HCT116 (cell line): ENCODE measurements at regions not wholly inside any gene's neighbourhood (a gene's known extent, or its start where the extent isn't known, plus 50 kb on each side); places are given as distances from the start of the nearest gene placed in this dataset.
"Not testable (repeated sequence)": the region's sequence is repeated elsewhere in the genome, so short reads cannot be mapped to it uniquely, and the experiment has no call there.

Experiments used
- ATAC-seq: fragments of 200-7000 bp; cut with Tn5 transposase; 2 replicates; pipeline ENCODE4 v1.9.1; 2020; ENCODE audit warnings: mild to moderate bottlenecking, moderate library complexity
- BruUV-seq: library from RNA; stranded (reverse); fragments of 400-500 nt; replicated peaks from 2 replicates; lab custom pipeline; 2021; lab: Mats Ljungman, UMichigan
- CTCF ChIA-PET: fragments of 300-600 bp; sonication (Branson Sonifier 250); formaldehyde crosslinking; loops from one replicate; lab custom pipeline; 2021; ENCODE audit warnings: antibody characterized with exemption; lab: Charles Lee
- POLR2A ChIA-PET: fragments of 300-600, 350-600 bp; sonication (Branson Sonifier 250); formaldehyde crosslinking; loops from one replicate; lab custom pipeline; 2021; ENCODE audit warnings: antibody characterized with exemption; lab: Charles Lee
- RAD21 ChIA-PET, 2 experiments: fragments of 300-600 bp; sonication (Branson Sonifier 250); formaldehyde crosslinking; loops; one replicate each; lab custom pipeline; 2023; ENCODE audit warnings: low total read pairs in 2 of 2; ENCODE audit not compliant: uncharacterized antibody in 2 of 2, unreplicated experiment in 2 of 2, low non-redundant PET in 1 of 2; lab: Charles Lee
- DNase-seq: peaks from one replicate; pipeline ENCODE4 v3.0.0-alpha.2; 2010; ENCODE audit warnings: low read depth, low spot score
- H2AFZ ChIP-seq: fragments of 200-600 bp; shearing (Covaris generic), sonication (generic); 2 replicates; pipeline ENCODE4 v1.6.1; 2017; ENCODE audit warnings: low read depth, mixed run types, mixed read lengths, antibody characterized with exemption, low read length; ENCODE audit not compliant: poor library complexity, severe bottlenecking
- H3K27ac ChIP-seq: 2 replicates; pipeline ENCODE4 v1.5.1; 2012; ENCODE audit warnings: low read depth, low read length
- H3K27me3 ChIP-seq: fragments of 200-600 bp; sonication (generic); 2 replicates; pipeline ENCODE4 v1.6.1; 2016; ENCODE audit warnings: mixed run types, low read length, mixed read lengths; ENCODE audit not compliant: insufficient read depth
- H3K36me3 ChIP-seq, 2 experiments: fragments of 200-500 bp in 1 of 2; fragments of 200-600 bp in 1 of 2; sonication (Bioruptor generic) in 1 of 2; sonication (generic) in 1 of 2; 2 replicates each; pipeline versions ENCODE4 v1.5.1 to v1.6.1; 2014 to 2016; ENCODE audit warnings: low read length in 2 of 2, inconsistent platforms in 1 of 2, mixed read lengths in 1 of 2, mixed run types in 1 of 2; ENCODE audit not compliant: insufficient read depth in 2 of 2, control insufficient read depth in 1 of 2
- H3K4me1 ChIP-seq, 2 experiments: fragments of 200-600 bp in 1 of 2; sonication (generic) in 1 of 2; 2 replicates each; pipeline versions ENCODE4 v1.5.1 to v1.6.1; 2012 to 2017; ENCODE audit warnings: low read length in 2 of 2, inconsistent platforms in 1 of 2, mild to moderate bottlenecking in 1 of 2, mixed read lengths in 1 of 2, mixed run types in 1 of 2, moderate library complexity in 1 of 2; ENCODE audit not compliant: insufficient read depth in 2 of 2, control insufficient read depth in 1 of 2
- H3K4me2 ChIP-seq: fragments of 200-600 bp; sonication (generic); 2 replicates; pipeline ENCODE4 v1.6.1; 2017; ENCODE audit warnings: mixed run types, low read length, mixed read lengths
- H3K4me3 ChIP-seq, 2 experiments: fragments of 200-600 bp in 1 of 2; sonication (generic) in 1 of 2; replicated peaks in 1 of 2; 2 replicates each; pipeline ENCODE4 v1.5.1; 2011 to 2016; ENCODE audit warnings: low read length in 2 of 2, control low read depth in 1 of 2, low read depth in 1 of 2, mild to moderate bottlenecking in 1 of 2, mixed read lengths in 1 of 2, mixed run types in 1 of 2
- H3K79me2 ChIP-seq: fragments of 200-600 bp; sonication (generic); 2 replicates; pipeline ENCODE4 v1.6.1; 2017; ENCODE audit warnings: mild to moderate bottlenecking, mixed run types, low read length, moderate library complexity, mixed read lengths; ENCODE audit not compliant: insufficient read depth
- H3K9ac ChIP-seq: fragments of 200-600 bp; sonication (generic); 2 replicates; pipeline ENCODE4 v1.6.1; 2016; ENCODE audit warnings: low read length, mixed read lengths
- H3K9me2 ChIP-seq: fragments of 200-600 bp; sonication (generic), shearing (Covaris generic); 2 replicates; pipeline ENCODE4 v1.6.1; 2017; ENCODE audit warnings: mixed run types, mild to moderate bottlenecking, moderate library complexity; ENCODE audit not compliant: insufficient read depth
- H3K9me3 ChIP-seq, 2 experiments: fragments of 200-500 bp in 1 of 2; fragments of 200-600 bp in 1 of 2; sonication (Bioruptor generic) in 1 of 2; sonication (generic) in 1 of 2; 2 replicates each; pipeline ENCODE4 v1.6.1; 2014 to 2017; ENCODE audit warnings: low read length in 2 of 2, mixed read lengths in 2 of 2, inconsistent platforms in 1 of 2, low read depth in 1 of 2, mild to moderate bottlenecking in 1 of 2, mixed run types in 1 of 2, moderate library complexity in 1 of 2; ENCODE audit not compliant: control insufficient read depth in 1 of 2, insufficient read depth in 1 of 2
- H4K20me1 ChIP-seq: fragments of 200-600 bp; sonication (generic), shearing (Covaris generic); 2 replicates; pipeline ENCODE4 v1.6.1; 2017; ENCODE audit warnings: mixed run types, mild to moderate bottlenecking, moderate library complexity; ENCODE audit not compliant: insufficient read depth
- intact Hi-C: fragments of 100-400 bp; cut with micrococcal nuclease; formaldehyde crosslinking; loops from 2 replicates; pipeline ENCODE4 v1.10.0; 2022

GRCh38 chr16:29185872-29186271, 201.0 kb downstream of the LAT start:
- POLR2A ChIA-PET, H3K36me3 ChIP-seq, BruUV-seq, H3K9me2 ChIP-seq, ATAC-seq, H3K9me3 ChIP-seq, H3K27ac ChIP-seq, H3K4me2 ChIP-seq, intact Hi-C loops, DNase-seq, H3K27me3 ChIP-seq, H4K20me1 ChIP-seq, H2AFZ ChIP-seq, RAD21 ChIA-PET, H3K79me2 ChIP-seq, H3K9ac ChIP-seq, CTCF ChIA-PET, H3K4me1 ChIP-seq, H3K4me3 ChIP-seq: not testable (repeated sequence)

DNA sequence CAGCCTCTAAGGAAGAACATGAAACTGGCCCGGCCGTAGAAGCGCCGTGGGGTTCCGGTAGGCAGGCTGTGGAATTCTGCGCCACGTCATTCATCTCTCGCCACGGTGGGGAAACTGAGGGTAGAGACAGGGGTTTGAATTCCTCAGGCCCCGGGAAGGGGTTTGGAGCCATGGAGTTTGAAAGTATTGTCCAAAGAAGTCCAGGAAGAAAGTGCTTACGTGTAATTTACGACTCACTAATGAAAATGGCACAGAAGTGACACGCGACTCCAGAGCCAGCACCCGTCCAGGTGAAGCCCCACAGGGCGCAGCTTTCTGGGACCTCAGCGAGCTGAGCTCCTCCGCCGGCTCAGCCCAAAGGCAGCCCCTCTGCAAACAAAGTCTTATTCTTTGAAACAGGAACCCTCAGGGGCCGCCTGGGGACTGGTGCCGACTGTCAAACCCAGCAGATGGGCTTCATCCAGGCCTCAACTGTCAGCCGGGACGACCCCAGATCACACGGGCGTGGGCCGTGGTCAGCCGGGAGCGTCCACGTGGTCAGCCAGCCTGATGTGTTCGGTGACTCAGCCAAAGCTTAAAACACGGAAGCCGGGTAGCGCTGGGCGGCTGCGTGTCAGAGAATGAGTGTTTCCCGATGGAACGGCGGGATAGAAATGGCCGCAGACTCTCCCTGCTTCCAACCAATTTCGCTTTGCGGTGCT, 200.0 kb downstream of the LAT start:
- intact Hi-C loops, DNase-seq, ATAC-seq, H3K9me2 ChIP-seq, CTCF ChIA-PET, BruUV-seq, H3K4me1 ChIP-seq, H3K79me2 ChIP-seq, POLR2A ChIA-PET, RAD21 ChIA-PET, H3K27ac ChIP-seq, H3K9ac ChIP-seq, H3K36me3 ChIP-seq, H3K27me3 ChIP-seq, H4K20me1 ChIP-seq, H3K4me3 ChIP-seq, H3K9me3 ChIP-seq, H2AFZ ChIP-seq, H3K4me2 ChIP-seq: not testable (repeated sequence)

GRCh38 chr16:29182940-29183868, 198.4 kb downstream of the LAT start:
- H3K4me1 ChIP-seq, POLR2A ChIA-PET, H3K9me3 ChIP-seq, H3K4me3 ChIP-seq, H4K20me1 ChIP-seq, H3K4me2 ChIP-seq, H2AFZ ChIP-seq, BruUV-seq, RAD21 ChIA-PET, H3K27me3 ChIP-seq, H3K9ac ChIP-seq, DNase-seq, H3K79me2 ChIP-seq, CTCF ChIA-PET, intact Hi-C loops, H3K27ac ChIP-seq, ATAC-seq, H3K36me3 ChIP-seq, H3K9me2 ChIP-seq: not testable (repeated sequence)
